Panc1 (cell line): ENCODE measurements at regions not wholly inside any gene's neighbourhood (a gene's known extent, or its start where the extent isn't known, plus 50 kb on each side); places are given as distances from the start of the nearest gene placed in this dataset.

ENCODE experiments used
- ATAC-seq: fragments of 200-7000 bp; cut with Tn5 transposase; 2 replicates; pipeline ENCODE4 v1.9.1; 2020; ENCODE audit warnings: mild to moderate bottlenecking, moderate library complexity
- BruUV-seq: library from RNA; stranded (reverse); fragments of 400-500 nt; replicated peaks from 2 replicates; lab custom pipeline; 2021; lab: Mats Ljungman, UMichigan
- CTCF ChIA-PET: fragments of 300-600 bp; sonication (Branson Sonifier 250); formaldehyde crosslinking; loops from one replicate; lab custom pipeline; 2022; ENCODE audit warnings: antibody characterized with exemption; lab: Charles Lee
- POLR2A ChIA-PET: fragments of 300-600 bp; sonication (Branson Sonifier 250); formaldehyde crosslinking; loops from one replicate; lab custom pipeline; 2022; ENCODE audit warnings: antibody characterized with exemption; lab: Charles Lee
- DNase-seq: peaks from one replicate; pipeline ENCODE4 v3.0.0-alpha.2; 2010; ENCODE audit warnings: low read depth, low spot score
- H3K27ac ChIP-seq: 2 replicates; pipeline ENCODE4 v1.5.1; 2011; ENCODE audit warnings: mild to moderate bottlenecking, low read length, inconsistent platforms
- H3K27me3 ChIP-seq: fragments of 200-500 bp; sonication (Bioruptor generic); 2 replicates; pipeline ENCODE4 v1.6.0; 2014; ENCODE audit warnings: low read length, inconsistent platforms; ENCODE audit not compliant: control insufficient read depth, insufficient read depth
- H3K36me3 ChIP-seq: fragments of 200-500 bp; sonication (Bioruptor generic); 2 replicates; pipeline ENCODE4 v1.5.1; 2014; ENCODE audit warnings: inconsistent platforms, mild to moderate bottlenecking, low read length, moderate library complexity; ENCODE audit not compliant: control insufficient read depth, insufficient read depth
- H3K4me1 ChIP-seq: 2 replicates; pipeline ENCODE4 v1.5.1; 2011; ENCODE audit warnings: inconsistent platforms, mild to moderate bottlenecking, low read length, moderate library complexity; ENCODE audit not compliant: control insufficient read depth, insufficient read depth
- H3K4me3 ChIP-seq, 2 experiments: 2 replicates each; pipeline ENCODE4 v1.5.1; 2011 to 2012; ENCODE audit warnings: low read depth in 2 of 2, low read length in 2 of 2, mild to moderate bottlenecking in 2 of 2, inconsistent platforms in 1 of 2, moderate library complexity in 1 of 2
- H3K9me3 ChIP-seq: fragments of 200-500 bp; sonication (Bioruptor generic); 2 replicates; pipeline ENCODE4 v1.5.1; 2014; ENCODE audit warnings: low read depth, mild to moderate bottlenecking, inconsistent platforms, low read length, moderate library complexity; ENCODE audit not compliant: control insufficient read depth, insufficient read depth
- POLR2AphosphoS5 ChIP-seq: IDR thresholded peaks from 2 replicates; pipeline ENCODE4 v1.6.1; 2012; ENCODE audit warnings: mild to moderate bottlenecking, low read depth, low read length, moderate library complexity
- SIN3A ChIP-seq: IDR thresholded peaks from 2 replicates; pipeline ENCODE4 v1.6.1; 2012; ENCODE audit warnings: low read depth, mild to moderate bottlenecking, low read length, moderate library complexity, borderline replicate concordance; ENCODE audit not compliant: insufficient read depth
- TCF7L2 ChIP-seq: IDR thresholded peaks from 2 replicates; pipeline ENCODE4 v1.6.1; 2011; ENCODE audit warnings: mild to moderate bottlenecking, low read depth, low read length, inconsistent platforms
- in situ Hi-C: cut with HindIII; loops from 2 replicates; pipeline ENCODE4 v1.10.0; 2016; ENCODE audit warnings: low sequenced_read_pairs, low pct_unique_long_range_greater_than_20kb
- intact Hi-C: fragments of 100-400 bp; cut with micrococcal nuclease; formaldehyde crosslinking; loops from one replicate; pipeline ENCODE4 v1.10.0; 2022; ENCODE audit not compliant: unreplicated experiment
- TF ChIP-seq, protein P1 (sequence below), 2 experiments: IDR thresholded peaks; 2 replicates each; pipeline ENCODE4 v1.6.1; 2011 to 2012; ENCODE audit warnings: low read depth in 2 of 2, control low read depth in 1 of 2, low read length in 1 of 2, mild to moderate bottlenecking in 1 of 2, moderate library complexity in 1 of 2; ENCODE audit not compliant: insufficient read depth in 1 of 2
- TF ChIP-seq, protein P2 (sequence below): fragments of 450-650 bp; IDR thresholded peaks from 2 replicates; pipeline ENCODE4 v1.5.1; 2017; ENCODE audit warnings: mild to moderate bottlenecking

DNA sequence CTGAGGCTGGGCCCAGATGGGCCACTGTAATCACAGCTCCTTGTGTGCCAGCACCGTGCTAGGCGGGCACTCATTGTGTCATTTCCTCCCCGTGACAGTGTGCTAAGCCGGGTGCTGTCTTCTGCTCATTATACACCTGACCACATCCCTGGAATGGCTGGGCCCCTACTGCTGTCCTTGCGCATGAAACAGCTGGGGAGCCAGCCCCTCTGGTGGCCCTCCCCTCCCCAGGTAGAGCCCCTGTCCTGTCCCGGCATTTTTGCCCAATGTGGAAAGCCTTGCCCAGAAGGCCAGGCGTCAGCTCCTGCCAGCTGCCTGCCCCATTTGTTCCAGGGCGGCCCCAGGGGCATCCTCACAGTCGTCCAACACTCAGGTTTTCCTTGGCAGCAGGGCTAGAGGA is 107.4 kb upstream of the CASZ1 start:
- in situ Hi-C loops: no loop called here
- ChIA-PET POLR2A (interaction anchor here (0.5 kb wide), 1 partner anchor 468 kb away, joined by 9 read pairs; no protein-coding TSS in a partner anchor), CTCF (no interaction called here)
- Histone ChIP-seq H3K27me3 (no peaks in the 10 kb centered on the region), H3K36me3 (no peaks in the 10 kb centered on the region), H3K4me1 (peaks cover 17% of the 10 kb centered on the region), H3K27ac (no peak overlapping the region), H3K9me3 (no peaks in the 10 kb centered on the region), H3K4me3 (no peak overlapping the region)
- no TSS peak for BruUV-seq
- DNase-seq: no peak
- intact Hi-C loops: no loop called here
- no peak for ATAC-seq
- TF ChIP-seq, protein P1, sequence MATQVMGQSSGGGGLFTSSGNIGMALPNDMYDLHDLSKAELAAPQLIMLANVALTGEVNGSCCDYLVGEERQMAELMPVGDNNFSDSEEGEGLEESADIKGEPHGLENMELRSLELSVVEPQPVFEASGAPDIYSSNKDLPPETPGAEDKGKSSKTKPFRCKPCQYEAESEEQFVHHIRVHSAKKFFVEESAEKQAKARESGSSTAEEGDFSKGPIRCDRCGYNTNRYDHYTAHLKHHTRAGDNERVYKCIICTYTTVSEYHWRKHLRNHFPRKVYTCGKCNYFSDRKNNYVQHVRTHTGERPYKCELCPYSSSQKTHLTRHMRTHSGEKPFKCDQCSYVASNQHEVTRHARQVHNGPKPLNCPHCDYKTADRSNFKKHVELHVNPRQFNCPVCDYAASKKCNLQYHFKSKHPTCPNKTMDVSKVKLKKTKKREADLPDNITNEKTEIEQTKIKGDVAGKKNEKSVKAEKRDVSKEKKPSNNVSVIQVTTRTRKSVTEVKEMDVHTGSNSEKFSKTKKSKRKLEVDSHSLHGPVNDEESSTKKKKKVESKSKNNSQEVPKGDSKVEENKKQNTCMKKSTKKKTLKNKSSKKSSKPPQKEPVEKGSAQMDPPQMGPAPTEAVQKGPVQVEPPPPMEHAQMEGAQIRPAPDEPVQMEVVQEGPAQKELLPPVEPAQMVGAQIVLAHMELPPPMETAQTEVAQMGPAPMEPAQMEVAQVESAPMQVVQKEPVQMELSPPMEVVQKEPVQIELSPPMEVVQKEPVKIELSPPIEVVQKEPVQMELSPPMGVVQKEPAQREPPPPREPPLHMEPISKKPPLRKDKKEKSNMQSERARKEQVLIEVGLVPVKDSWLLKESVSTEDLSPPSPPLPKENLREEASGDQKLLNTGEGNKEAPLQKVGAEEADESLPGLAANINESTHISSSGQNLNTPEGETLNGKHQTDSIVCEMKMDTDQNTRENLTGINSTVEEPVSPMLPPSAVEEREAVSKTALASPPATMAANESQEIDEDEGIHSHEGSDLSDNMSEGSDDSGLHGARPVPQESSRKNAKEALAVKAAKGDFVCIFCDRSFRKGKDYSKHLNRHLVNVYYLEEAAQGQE (IDR thresholded peaks at IDR 0.05; ENCODE audit: insufficient read depth in 1 of 2, low read depth in 2 of 2, low read length in 1 of 2): no peak
- TF ChIP-seq SIN3A: no peak
- TF ChIP-seq, protein P2, sequence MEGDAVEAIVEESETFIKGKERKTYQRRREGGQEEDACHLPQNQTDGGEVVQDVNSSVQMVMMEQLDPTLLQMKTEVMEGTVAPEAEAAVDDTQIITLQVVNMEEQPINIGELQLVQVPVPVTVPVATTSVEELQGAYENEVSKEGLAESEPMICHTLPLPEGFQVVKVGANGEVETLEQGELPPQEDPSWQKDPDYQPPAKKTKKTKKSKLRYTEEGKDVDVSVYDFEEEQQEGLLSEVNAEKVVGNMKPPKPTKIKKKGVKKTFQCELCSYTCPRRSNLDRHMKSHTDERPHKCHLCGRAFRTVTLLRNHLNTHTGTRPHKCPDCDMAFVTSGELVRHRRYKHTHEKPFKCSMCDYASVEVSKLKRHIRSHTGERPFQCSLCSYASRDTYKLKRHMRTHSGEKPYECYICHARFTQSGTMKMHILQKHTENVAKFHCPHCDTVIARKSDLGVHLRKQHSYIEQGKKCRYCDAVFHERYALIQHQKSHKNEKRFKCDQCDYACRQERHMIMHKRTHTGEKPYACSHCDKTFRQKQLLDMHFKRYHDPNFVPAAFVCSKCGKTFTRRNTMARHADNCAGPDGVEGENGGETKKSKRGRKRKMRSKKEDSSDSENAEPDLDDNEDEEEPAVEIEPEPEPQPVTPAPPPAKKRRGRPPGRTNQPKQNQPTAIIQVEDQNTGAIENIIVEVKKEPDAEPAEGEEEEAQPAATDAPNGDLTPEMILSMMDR: no peak
- no peak for TF ChIP-seq TCF7L2
- TF ChIP-seq POLR2AphosphoS5: no peak

DNA sequence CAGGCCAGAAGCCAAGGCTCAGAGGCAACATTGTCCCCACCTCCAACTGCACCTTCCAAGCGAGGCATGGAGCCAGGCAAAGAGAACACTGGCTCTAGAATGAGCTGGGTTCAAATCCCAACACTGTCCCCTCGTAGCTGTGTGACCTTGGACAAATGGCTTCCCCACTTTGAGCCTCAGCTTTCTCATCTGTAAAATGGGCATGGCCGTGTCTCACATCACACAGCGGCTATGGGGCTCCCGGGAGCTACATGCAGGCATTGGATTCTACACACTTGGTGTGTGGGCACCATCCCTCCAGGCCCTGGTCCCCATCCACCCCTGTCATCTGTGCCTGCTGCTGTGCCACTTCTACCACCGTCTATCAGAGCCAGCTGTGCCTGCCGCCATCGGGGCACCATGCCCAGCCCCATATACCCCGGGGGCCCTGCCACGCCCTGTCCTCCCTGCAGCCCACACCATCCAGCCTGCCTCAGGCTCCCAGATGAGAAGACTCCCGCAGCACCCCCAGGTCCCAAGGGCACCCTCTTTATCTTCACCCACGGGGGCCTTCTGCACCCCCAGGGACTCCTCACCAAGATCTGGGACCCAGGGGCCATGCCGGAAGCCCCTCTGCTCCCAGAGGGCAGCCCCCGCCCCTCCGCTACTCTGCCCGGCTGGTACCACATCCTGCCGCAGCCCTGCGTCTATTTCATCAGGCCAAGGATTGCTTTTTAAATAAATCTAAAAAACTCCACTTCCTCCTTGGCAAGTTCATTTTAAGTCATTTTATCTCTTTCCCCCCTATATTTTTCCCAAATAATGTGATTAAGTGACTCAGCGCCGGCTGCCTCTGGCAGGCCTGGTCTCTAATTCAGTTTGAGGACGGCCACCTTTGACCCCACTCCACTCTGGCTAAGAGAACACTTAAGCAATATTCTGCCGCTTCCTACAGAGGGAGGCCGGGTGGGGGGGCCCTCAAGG is 107.8 kb upstream of the TARDBP start:
- Histone ChIP-seq H3K9me3 (no peaks in the 10 kb centered on the region), H3K27ac (no peak overlapping the region), H3K4me3 (no peak overlapping the region), H3K27me3 (no peaks in the 10 kb centered on the region), H3K4me1 (peaks cover 17% of the 10 kb centered on the region), H3K36me3 (no peaks in the 10 kb centered on the region)
- POLR2A ChIA-PET: interaction anchor here (0.5 kb wide), 1 partner anchor 468 kb away, joined by 9 read pairs; no protein-coding TSS in a partner anchor
- ATAC-seq: no peak
- intact Hi-C loops: no loop called here
- in situ Hi-C loops: no loop called here
- BruUV-seq: no TSS peak
- CTCF ChIA-PET: no interaction called here
- TF ChIP-seq POLR2AphosphoS5 (no peak), TCF7L2 (no peak), SIN3A (no peak)
- TF ChIP-seq, protein P1 (IDR thresholded peaks at IDR 0.05; ENCODE audit: insufficient read depth in 1 of 2, low read depth in 2 of 2, low read length in 1 of 2): no peak
- TF ChIP-seq, protein P2: no peak
- DNase-seq: no peak
